ENCODE measurements at regions not wholly inside any gene's neighbourhood (a gene's known extent, or its start where the extent isn't known, plus 50 kb on each side); places are given as distances from the start of the nearest gene placed in this dataset.

GRCh38 chr21:18759267-18759666, 355.7 kb upstream of the TMPRSS15 start:
- H3K4me3 ChIP-seq = no peak overlapping the region
- DNase-seq (ENCODE audit: extremely low spot score) = no peak
- H3K27me3 ChIP-seq = no peaks in the 10 kb centered on the region
- no peak for TF ChIP-seq POLR2A (IDR thresholded peaks at IDR 0.05; ENCODE audit: low read depth)
- no peak for TF ChIP-seq EP300 (IDR thresholded peaks at IDR 0.05)
- TF ChIP-seq POLR2AphosphoS5 (IDR thresholded peaks at IDR 0.05) = no peak
- no peak for TF ChIP-seq CTCF (IDR thresholded peaks at IDR 0.05)
- H3K36me3 ChIP-seq = no peaks in the 10 kb centered on the region
- no peak overlapping the region for H3K27ac ChIP-seq (replicated peaks in 1 of 4)
- H3K9me3 ChIP-seq = no peaks in the 10 kb centered on the region
- no peaks in the 10 kb centered on the region for H3K4me1 ChIP-seq
- WGBS = 89% methylated on average over 7 of the region's 7 CpGs
- intact Hi-C loops (cut with DNase I) = no loop called here

GRCh38 chr21:18759751-18760161, 356.2 kb upstream of the TMPRSS15 start:
- Histone ChIP-seq H3K4me1 (no peaks in the 10 kb centered on the region), H3K27ac (replicated peaks in 1 of 4) (no peak overlapping the region), H3K36me3 (no peaks in the 10 kb centered on the region), H3K9me3 (no peaks in the 10 kb centered on the region), H3K27me3 (no peaks in the 10 kb centered on the region), H3K4me3 (no peak overlapping the region)
- intact Hi-C loops (cut with DNase I) = no loop called here
- 88% methylated on average over 17 of the region's 17 CpGs for WGBS
- no peak for TF ChIP-seq POLR2A (IDR thresholded peaks at IDR 0.05; ENCODE audit: low read depth)
- no peak for TF ChIP-seq CTCF (IDR thresholded peaks at IDR 0.05)
- no peak for TF ChIP-seq EP300 (IDR thresholded peaks at IDR 0.05)
- TF ChIP-seq POLR2AphosphoS5 (IDR thresholded peaks at IDR 0.05) = no peak
- no peak for DNase-seq (ENCODE audit: extremely low spot score)

- Histone ChIP-seq H3K27ac (replicated peaks in 1 of 4) (no peak overlapping the region), H3K4me3 (no peak overlapping the region), H3K4me1 (no peaks in the 10 kb centered on the region), H3K27me3 (no peaks in the 10 kb centered on the region), H3K36me3 (no peaks in the 10 kb centered on the region), H3K9me3 (no peaks in the 10 kb centered on the region)
- 88% methylated on average over 5 of the region's 5 CpGs for WGBS
- TF ChIP-seq POLR2AphosphoS5 (IDR thresholded peaks at IDR 0.05) = no peak
- intact Hi-C loops (cut with DNase I) = no loop called here
- DNase-seq (ENCODE audit: extremely low spot score) = no peak
Observed at GRCh38 chr21:18760247-18760646, 356.7 kb upstream of the TMPRSS15 start.

- no peaks in the 10 kb centered on the region for H3K36me3 ChIP-seq
- WGBS = 86% methylated on average over 15 of the region's 15 CpGs
- H3K4me3 ChIP-seq = no peak overlapping the region
- no peak overlapping the region for H3K27ac ChIP-seq (replicated peaks in 1 of 4)
- no peaks in the 10 kb centered on the region for H3K4me1 ChIP-seq
- no peak for TF ChIP-seq EP300 (IDR thresholded peaks at IDR 0.05)
- no peak for TF ChIP-seq CTCF (IDR thresholded peaks at IDR 0.05)
- TF ChIP-seq POLR2A (IDR thresholded peaks at IDR 0.05; ENCODE audit: low read depth) = no peak
- no peak for TF ChIP-seq POLR2AphosphoS5 (IDR thresholded peaks at IDR 0.05)
- H3K27me3 ChIP-seq = no peaks in the 10 kb centered on the region
- intact Hi-C loops (cut with DNase I) = no loop called here
- no peaks in the 10 kb centered on the region for H3K9me3 ChIP-seq
- DNase-seq (ENCODE audit: extremely low spot score) = no peak
Observed at GRCh38 chr21:18764720-18765119, 361.1 kb upstream of the TMPRSS15 start.

- no peak for DNase-seq (ENCODE audit: extremely low spot score)
- H3K36me3 ChIP-seq = no peaks in the 10 kb centered on the region
- no peaks in the 10 kb centered on the region for H3K27me3 ChIP-seq
- no peak overlapping the region for H3K4me3 ChIP-seq
- TF ChIP-seq EP300 (IDR thresholded peaks at IDR 0.05) (no peak), POLR2A (IDR thresholded peaks at IDR 0.05; ENCODE audit: low read depth) (no peak), POLR2AphosphoS5 (IDR thresholded peaks at IDR 0.05) (no peak), CTCF (IDR thresholded peaks at IDR 0.05) (no peak)
- H3K27ac ChIP-seq (replicated peaks in 1 of 4) = no peak overlapping the region
- intact Hi-C loops (cut with DNase I) = no loop called here
- no peaks in the 10 kb centered on the region for H3K4me1 ChIP-seq
- no peaks in the 10 kb centered on the region for H3K9me3 ChIP-seq
- WGBS = 79% methylated on average over 2 of the region's 2 CpGs
Observed at GRCh38 chr21:18769599-18769998, 366.0 kb upstream of the TMPRSS15 start.
